ENCODE measurements at regions not wholly inside any gene's neighbourhood (a gene's known extent, or its start where the extent isn't known, plus 50 kb on each side); places are given as distances from the start of the nearest gene placed in this dataset.
A peak's percentile ranks its signal among the peaks of the same experiment; 100 is the strongest.
"Not testable (repeated sequence)": the region's sequence is repeated elsewhere in the genome, so short reads cannot be mapped to it uniquely, and the experiment has no call there.

DNA sequence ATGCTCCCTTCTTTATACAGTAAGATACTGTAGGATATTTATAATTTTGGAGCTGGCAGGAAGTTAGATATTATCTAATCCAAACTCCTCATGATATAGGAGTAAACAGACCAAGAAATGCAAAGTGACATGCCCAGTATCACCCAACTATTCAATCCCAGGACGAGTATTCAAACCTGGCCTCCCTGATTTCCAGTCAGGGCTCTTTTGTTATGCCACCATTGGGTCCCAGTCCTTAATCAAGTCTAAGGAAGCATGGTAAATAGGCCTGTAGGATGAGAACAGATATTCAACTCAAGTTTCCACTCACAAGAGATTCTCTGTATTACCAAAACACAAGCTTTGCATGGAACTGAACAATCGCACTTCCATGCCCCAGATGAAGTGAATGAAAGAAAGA, 484.0 kb upstream of the API5 start:
- Mint-ChIP-seq H3K4me3 (no peak overlapping the region), H3K27me3 (no peaks in the 10 kb centered on the region), H3K27ac (no peak overlapping the region), H3K4me1 (no peaks in the 10 kb centered on the region), H3K9me3 (no peaks in the 10 kb centered on the region)
- no peak for ATAC-seq
- no peak for DNase-seq

DNA sequence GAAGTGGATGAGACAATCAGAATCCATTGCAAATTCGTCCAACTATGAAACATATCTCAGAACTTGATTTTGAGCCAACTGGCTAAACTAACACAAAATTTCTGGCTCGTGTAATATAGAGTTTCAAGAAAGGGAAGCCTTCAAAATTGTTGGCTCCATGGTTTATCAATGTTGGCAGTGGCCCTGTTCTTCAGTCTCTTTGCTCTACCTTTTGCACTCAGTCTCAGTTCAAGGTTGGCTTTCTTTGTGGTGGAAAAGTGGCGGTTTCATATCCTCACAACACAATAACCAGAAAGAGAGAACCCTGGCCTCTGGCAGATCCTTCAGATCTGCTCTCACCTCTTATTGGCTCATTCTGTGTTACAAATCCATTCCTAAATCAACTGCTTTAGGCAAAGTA, 473.8 kb upstream of the API5 start:
- DNase-seq = no peak
- Mint-ChIP-seq H3K27ac (no peak overlapping the region), H3K9me3 (peaks cover 12 to 21% of the 10 kb centered on the region in 2 donors), H3K4me1 (no peaks in the 10 kb centered on the region), H3K27me3 (no peaks in the 10 kb centered on the region), H3K4me3 (no peak overlapping the region)
- no peak for ATAC-seq

DNA sequence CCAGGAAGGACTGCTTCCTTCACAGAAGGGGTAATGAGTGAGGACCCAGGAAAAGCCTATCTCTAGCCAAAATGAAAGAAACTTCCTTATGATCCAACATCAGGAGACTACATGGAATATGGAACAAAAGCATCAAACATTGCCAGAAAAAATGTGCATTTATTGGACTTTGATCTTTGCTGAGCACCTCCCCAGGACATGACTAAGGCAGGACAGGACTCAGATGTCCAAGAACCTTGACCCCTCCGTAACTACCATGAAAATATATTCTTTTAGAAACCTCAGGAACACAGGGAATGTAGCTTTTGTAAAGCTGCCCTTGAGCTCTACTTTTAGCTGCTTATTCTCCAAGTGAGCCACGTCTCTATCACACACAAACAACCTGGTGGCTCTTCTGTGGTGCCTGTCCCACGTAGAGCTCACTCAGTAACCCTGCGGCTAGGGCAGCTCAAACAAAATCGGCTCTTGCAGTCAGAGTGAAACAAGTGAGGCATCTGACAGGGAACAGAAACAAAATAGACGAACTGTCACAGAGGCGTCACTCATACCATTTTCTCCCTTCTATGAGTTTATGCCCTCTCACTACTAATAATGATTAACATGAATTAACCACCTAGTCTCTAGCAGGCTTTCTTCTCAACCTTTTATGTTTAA, 471.5 kb upstream of the API5 start:
- Mint-ChIP-seq H3K9me3 (peaks cover 12 to 21% of the 10 kb centered on the region in 2 donors), H3K27me3 (no peaks in the 10 kb centered on the region)

DNA sequence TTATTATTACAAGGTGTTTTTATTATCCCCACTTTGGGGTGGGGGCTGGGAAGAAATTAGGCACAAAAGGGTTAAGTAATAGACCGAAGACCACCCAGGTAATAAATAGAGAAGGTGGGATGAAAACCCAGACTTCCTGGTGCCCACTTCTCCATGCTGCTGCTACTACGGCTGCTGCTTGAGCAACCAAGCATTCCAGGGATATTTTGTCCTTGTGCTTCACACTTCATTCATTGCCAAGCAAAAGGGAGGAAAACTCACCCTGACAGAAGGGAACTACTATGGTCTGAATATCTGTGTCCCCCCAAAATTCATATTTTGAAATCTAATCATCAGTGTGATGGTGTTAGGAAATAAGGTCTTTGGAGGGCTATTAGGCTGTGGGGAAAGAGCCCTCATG, 470.9 kb upstream of the API5 start:
- peaks cover 12 to 18% of the 10 kb centered on the region in 2 donors for H3K9me3 Mint-ChIP-seq
- no peaks in the 10 kb centered on the region for H3K27me3 Mint-ChIP-seq
- no peak overlapping the region for H3K27ac Mint-ChIP-seq
- DNase-seq = no peak
- no peak for ATAC-seq
- no peak overlapping the region for H3K4me3 Mint-ChIP-seq
- H3K4me1 Mint-ChIP-seq = no peaks in the 10 kb centered on the region

More for the DNA sequence above, 471.5 kb upstream of the API5 start:
- ATAC-seq (no peak), DNase-seq (no peak)
- no peak overlapping the region for H3K27ac Mint-ChIP-seq
- H3K4me3 Mint-ChIP-seq = no peak overlapping the region
- no peaks in the 10 kb centered on the region for H3K4me1 Mint-ChIP-seq

DNA sequence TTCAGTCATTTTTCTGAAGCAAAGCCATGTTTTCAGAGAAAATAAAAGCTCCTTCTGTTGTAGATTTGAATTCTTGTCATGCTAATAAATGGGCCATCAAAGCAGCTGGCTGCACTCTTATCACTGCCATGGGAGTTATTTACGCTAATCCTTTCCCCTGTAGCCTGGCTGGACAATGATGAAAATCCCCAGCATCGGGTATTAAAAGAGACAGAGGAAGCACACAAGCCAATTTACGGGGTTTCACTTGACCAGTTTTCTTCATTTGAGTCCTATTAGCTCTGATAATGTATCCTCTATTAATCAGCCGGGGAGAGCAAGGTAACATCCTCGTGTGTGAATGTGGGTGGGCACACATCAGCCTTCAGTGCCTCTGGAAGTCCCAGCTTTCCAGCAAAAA, 470.2 kb upstream of the API5 start:
- DNase-seq (no peak), ATAC-seq (no peak)
- H3K27me3 Mint-ChIP-seq = no peaks in the 10 kb centered on the region
- H3K9me3 Mint-ChIP-seq = peaks cover 12 to 14% of the 10 kb centered on the region in 2 donors
- H3K27ac Mint-ChIP-seq = no peak overlapping the region
- no peak overlapping the region for H3K4me3 Mint-ChIP-seq
- H3K4me1 Mint-ChIP-seq = no peaks in the 10 kb centered on the region

DNA sequence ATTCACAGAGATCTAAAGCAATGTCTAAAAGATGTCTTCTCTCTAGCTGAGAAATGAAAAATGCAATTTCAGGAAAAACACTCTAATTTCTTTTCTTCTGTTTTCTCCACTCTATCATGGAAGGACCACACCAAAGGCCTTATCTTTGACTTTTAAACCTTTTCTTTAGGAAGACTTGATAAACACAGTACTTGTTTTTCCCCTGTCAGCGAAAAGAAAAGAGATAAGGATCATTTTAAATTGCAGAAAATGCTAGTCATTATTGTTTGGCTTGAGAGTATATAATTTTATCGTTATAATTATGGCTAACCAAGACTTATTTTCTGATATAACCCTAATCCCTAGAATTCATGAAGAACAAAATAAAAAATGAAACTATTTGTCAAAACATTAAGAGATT, 462.4 kb upstream of the API5 start:
- no peak for ATAC-seq
- DNase-seq = no peak
- Mint-ChIP-seq H3K4me3 (no peak overlapping the region), H3K9me3 (peaks cover 4 to 7% of the 10 kb centered on the region in 2 donors), H3K27ac (no peak overlapping the region), H3K4me1 (no peaks in the 10 kb centered on the region), H3K27me3 (no peaks in the 10 kb centered on the region)

DNA sequence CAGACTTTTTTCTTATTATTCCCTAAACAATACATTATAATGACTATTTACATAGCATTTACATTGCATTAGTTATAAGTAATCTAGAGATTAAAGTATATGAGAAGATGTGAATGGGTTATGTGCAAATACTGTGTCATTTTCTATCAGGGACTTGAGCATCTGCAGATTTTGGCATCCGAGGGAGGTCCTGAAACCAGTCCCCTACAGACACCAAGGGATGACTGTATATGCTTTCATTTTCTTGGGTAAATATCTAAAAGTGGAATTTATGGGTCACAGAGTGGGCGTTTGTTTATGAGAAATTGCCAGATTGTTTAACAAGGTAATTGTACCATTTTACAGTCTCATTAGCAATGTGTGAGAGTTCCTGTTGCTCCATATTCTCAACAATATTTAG, 454.5 kb upstream of the API5 start:
- Mint-ChIP-seq H3K4me1 (no peaks in the 10 kb centered on the region), H3K27ac (peak overlapping the region in 1 of 2 donors; percentile 19), H3K9me3 (peaks cover 0 to 7% of the 10 kb centered on the region in 2 donors), H3K4me3 (no peak overlapping the region), H3K27me3 (no peaks in the 10 kb centered on the region)
- DNase-seq (no peak), ATAC-seq (no peak)

DNA sequence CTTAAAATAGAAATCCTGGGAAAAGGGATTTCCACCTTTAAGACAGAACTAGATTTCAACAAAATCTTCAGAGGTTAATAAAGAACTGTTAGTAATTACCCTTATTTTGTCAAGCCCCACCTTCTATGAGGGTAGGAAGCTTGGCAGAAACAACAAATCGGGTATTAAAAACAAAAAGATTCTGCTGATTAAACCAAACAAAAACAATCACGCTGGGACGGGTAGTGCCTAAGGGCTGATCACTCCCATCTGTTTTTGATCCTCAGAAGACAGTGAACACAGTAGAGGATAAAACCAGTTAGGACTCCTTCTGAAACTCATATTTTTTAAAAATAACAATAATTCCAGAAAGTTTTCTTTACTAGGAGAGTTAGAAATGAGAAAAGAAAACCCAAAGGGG, 441.3 kb upstream of the API5 start:
- DNase-seq (no peak), ATAC-seq (no peak)
- no peak overlapping the region for H3K27ac Mint-ChIP-seq
- no peaks in the 10 kb centered on the region for H3K4me1 Mint-ChIP-seq
- H3K4me3 Mint-ChIP-seq = no peak overlapping the region
- peaks cover 12 to 19% of the 10 kb centered on the region in 2 donors for H3K9me3 Mint-ChIP-seq
- H3K27me3 Mint-ChIP-seq = no peaks in the 10 kb centered on the region

DNA sequence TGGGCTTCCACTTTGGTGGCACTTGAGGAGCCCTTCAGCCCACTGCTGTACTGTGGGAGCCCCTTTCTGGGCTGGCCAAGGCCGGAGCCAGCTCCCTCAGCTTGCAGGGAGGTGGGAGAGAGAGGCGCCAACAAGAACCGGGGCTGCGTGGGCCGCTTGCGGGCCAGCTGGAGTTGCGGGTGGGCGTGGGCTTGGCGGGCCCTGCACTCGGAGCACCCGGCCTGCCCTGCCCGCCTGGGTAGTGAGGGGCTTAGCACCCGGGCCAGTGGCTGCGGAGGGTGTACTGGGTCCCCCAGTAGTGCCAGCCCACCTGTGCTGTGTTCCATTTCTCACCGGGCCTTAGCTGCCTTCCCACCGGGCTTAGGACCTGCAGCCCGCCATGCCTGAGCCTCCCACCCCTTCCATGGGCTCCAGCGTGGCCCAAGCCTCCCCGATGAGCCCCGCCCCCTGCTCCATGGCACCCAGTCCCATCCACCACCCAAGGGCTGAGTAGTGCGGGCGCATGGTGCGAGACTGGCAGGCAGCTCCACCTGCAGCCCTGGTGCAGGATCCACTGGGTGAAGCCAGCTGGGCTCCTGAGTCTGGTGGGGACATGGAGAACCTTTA, 437.9 kb upstream of the API5 start:
- DNase-seq, H3K4me3 Mint-ChIP-seq, H3K27ac Mint-ChIP-seq, H3K4me1 Mint-ChIP-seq, H3K27me3 Mint-ChIP-seq: not testable (repeated sequence)
- H3K9me3 Mint-ChIP-seq = peaks cover 12 to 13% of the 10 kb centered on the region in 2 donors
- ATAC-seq = peak; percentile 33

DNA sequence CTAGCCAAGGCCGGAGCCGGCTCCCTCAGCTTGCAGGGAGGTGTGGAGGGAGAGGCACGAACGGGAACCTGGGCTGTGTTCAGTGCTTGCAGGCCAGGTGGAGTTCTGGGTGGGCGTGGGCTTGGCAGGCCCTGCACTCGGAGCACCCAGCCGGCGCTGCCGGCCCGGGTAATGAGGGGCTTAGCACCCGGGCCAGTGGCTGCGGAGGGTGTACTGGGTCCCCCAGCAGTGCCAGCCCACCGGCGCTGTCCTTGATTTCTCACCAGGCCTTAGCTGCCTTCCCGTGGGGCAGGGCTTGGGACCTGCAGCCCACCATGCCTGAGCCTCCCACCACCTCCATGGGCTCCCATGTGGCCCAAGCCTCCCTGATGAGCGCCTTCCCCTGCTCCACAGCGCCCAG, 430.5 kb upstream of the API5 start:
- not testable (repeated sequence) for H3K4me3 Mint-ChIP-seq, DNase-seq, H3K27me3 Mint-ChIP-seq, H3K27ac Mint-ChIP-seq, ATAC-seq, H3K4me1 Mint-ChIP-seq, H3K9me3 Mint-ChIP-seq

DNA sequence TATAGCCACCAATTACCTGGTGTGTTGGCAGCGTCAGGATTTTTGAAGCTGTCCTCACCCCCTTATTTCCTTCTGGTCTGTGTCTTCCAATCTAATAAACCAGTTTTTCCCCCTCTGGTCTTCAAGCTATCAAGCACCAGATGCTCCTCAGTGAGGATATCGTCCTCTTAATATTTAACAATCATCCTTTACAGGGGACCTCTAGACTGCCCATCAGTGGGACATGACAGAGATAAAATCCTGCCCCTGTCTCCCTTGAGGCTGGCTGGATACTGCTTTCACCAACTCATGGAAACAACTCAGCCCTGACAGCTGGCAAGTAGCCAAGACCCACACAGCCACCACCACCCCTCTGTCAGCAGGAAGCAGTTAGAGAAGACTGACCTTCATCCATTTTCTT, 421.0 kb upstream of the API5 start:
- Mint-ChIP-seq H3K27ac (no peak overlapping the region), H3K4me1 (no peaks in the 10 kb centered on the region), H3K4me3 (no peak overlapping the region), H3K27me3 (no peaks in the 10 kb centered on the region), H3K9me3 (peaks cover 6 to 7% of the 10 kb centered on the region in 2 donors)
- DNase-seq (no peak), ATAC-seq (no peak)

DNA sequence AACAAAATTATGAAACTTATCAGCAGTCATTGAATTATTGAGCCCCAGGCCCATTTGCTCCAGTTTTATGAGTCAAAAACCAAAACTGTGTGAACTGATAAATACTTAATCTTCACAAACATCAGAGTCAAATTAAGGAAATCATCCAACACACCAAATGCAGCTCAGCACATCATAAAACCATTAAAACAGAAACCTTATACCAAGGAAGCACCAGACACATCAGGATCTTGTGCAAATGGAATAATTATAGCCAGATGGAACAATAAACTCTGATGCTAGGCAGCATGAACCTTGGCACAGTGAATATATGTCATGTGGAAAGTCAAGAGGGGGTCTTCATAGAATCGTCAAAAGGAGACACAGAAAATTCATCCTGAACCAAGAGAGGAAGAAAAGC, 410.7 kb upstream of the API5 start:
- DNase-seq (no peak), ATAC-seq (no peak)
- Mint-ChIP-seq H3K4me3 (no peak overlapping the region), H3K4me1 (no peaks in the 10 kb centered on the region), H3K27ac (no peak overlapping the region), H3K27me3 (no peaks in the 10 kb centered on the region), H3K9me3 (peaks cover 12% of the 10 kb centered on the region in 2 donors)

DNA sequence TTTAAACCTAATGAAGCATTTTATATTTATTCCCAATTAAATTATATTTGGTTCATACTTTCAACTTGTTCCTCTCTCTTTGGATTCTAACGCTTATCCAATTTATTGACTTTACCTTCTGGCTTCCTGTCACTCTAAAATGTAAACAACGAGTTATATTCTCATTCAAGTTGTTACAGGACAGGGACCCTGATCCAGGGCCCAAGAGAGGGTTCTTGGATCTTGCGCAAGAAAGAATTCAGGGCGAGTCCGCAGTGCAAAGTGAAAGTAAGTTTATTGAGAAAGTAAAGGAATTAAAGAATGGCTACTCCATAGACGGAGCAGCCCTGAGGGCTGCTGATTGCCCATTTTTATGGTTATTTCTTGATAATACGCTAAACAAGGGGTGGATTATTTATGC, 405.6 kb upstream of the API5 start:
- DNase-seq = no peak
- Mint-ChIP-seq H3K4me3 (no peak overlapping the region), H3K27me3 (no peaks in the 10 kb centered on the region), H3K4me1 (no peaks in the 10 kb centered on the region), H3K9me3 (peaks cover 12 to 19% of the 10 kb centered on the region in 2 donors), H3K27ac (no peak overlapping the region)
- no peak for ATAC-seq

DNA sequence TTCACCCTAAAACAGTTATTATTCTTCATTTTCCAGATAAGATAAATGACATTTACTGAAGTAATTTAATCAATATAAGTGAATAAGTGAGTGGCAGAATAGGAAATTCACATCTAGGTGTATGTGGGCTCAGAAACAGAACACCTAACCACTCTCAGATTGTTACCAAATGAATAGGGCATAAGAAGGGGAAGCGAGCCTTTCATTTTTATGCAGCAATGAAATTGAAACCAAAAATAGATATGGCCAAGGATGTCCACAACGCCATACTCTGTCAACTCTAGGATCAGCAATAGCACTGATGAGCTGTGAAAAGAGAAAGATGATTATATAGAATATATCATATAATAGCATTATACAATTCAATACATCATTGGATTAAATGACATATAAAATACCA, 398.1 kb upstream of the API5 start:
- Mint-ChIP-seq H3K27ac (no peak overlapping the region), H3K9me3 (peaks cover 12 to 39% of the 10 kb centered on the region in 2 donors), H3K27me3 (no peaks in the 10 kb centered on the region), H3K4me3 (no peak overlapping the region), H3K4me1 (no peaks in the 10 kb centered on the region)
- DNase-seq = no peak
- no peak for ATAC-seq

DNA sequence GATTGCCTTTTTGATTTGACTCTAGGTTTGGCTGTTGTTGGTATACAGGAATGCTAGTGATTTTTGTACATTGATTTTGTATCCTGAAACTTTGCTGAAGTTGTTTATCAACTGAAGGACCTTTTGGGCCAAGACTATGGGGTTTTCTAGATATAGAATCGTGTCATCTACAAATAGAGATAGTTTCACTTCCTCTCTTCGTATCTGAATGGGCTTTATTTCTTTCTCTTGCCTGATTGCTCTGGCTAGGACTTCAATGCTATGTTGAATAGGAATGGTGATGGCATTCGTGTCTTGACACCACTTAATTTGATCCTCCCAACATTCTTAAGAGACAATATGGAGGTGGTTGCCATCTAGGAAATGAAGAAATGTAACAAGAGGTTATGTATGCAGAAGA, 388.1 kb upstream of the API5 start:
- no peak for DNase-seq
- no peaks in the 10 kb centered on the region for H3K27me3 Mint-ChIP-seq
- no peak overlapping the region for H3K4me3 Mint-ChIP-seq
- no peaks in the 10 kb centered on the region for H3K4me1 Mint-ChIP-seq
- peaks cover 8 to 15% of the 10 kb centered on the region in 2 donors for H3K9me3 Mint-ChIP-seq
- H3K27ac Mint-ChIP-seq = no peak overlapping the region
- ATAC-seq = no peak

DNA sequence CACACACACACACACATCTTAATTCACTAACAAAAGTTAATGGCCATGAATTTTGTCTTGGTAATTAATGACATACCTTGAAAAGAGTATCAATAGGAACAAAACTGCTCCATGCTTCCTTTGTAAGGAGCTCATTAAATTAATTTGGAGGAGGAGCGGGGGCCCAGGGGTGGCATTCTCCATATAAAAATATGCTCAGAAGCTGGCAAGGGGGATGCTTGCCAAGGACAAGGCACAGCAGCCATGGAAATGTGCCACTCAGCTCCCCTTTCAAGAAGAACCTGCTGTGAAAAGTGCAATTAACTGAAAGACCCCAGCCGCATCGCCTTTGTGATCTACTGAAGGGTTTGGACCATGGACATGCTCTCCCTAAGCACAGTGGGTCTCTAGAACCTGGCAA, 385.9 kb upstream of the API5 start:
- no peak for ATAC-seq
- no peak overlapping the region for H3K27ac Mint-ChIP-seq
- H3K4me3 Mint-ChIP-seq = no peak overlapping the region
- no peaks in the 10 kb centered on the region for H3K4me1 Mint-ChIP-seq
- H3K27me3 Mint-ChIP-seq = no peaks in the 10 kb centered on the region
- peaks cover 7 to 11% of the 10 kb centered on the region in 2 donors for H3K9me3 Mint-ChIP-seq
- DNase-seq = no peak

DNA sequence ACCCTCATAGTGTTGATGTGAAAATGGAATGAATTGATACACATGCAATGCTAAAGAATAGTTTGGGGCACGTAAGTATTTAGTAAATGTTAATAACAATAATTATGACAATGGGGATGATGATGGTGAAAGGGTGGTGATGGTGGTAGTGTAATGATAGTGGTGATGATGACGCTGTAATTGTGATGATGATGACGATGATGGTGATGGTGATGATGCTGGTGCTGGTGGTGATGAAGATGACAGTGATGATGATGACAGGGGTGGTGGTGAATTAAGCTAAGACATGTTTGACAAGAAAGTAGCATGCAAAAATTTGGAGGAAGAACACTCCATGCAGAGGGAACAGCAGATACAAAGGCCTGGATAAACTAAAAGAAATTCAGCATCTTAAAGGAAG, 364.4 kb upstream of the API5 start:
- peaks cover 5 to 14% of the 10 kb centered on the region in 2 donors for H3K9me3 Mint-ChIP-seq
- H3K27ac Mint-ChIP-seq = no peak overlapping the region
- H3K27me3 Mint-ChIP-seq = no peaks in the 10 kb centered on the region
- DNase-seq (no peak), ATAC-seq (no peak)
- H3K4me3 Mint-ChIP-seq = no peak overlapping the region
- no peaks in the 10 kb centered on the region for H3K4me1 Mint-ChIP-seq

Data from stimulated activated naive CD8-positive, alpha-beta T cell treated with anti-CD3 and anti-CD28 coated beads, Interleukin-15, amount 100 ng/mL, for 72 hours (primary cell).